Lower lobe of right lung (tissue), 2 donors: ENCODE measurements at regions not wholly inside any gene's neighbourhood (a gene's known extent, or its start where the extent isn't known, plus 50 kb on each side); places are given as distances from the start of the nearest gene placed in this dataset.
A peak's percentile ranks its signal among the peaks of the same experiment; 100 is the strongest.

Experiments
- ATAC-seq, 2 donors: fragments of 200-7000 bp; cut with Tn5 transposase; one replicate each; pipeline ENCODE4 v1.9.1; 2020 to 2022; ENCODE audit warnings: mild to moderate bottlenecking in 2 of 2, moderate library complexity in 2 of 2
- DNase-seq: peaks from one replicate; pipeline ENCODE4 v3.0.0-alpha.2; 2020
- H3K27ac ChIP-seq: fragments of 200-600 bp; one replicate; pipeline ENCODE4 v1.8.0; 2022
- H3K27me3 ChIP-seq: fragments of 200-600 bp; one replicate; pipeline ENCODE4 v1.8.0; 2022; ENCODE audit warnings: low read depth
- H3K36me3 ChIP-seq: fragments of 200-600 bp; one replicate; pipeline ENCODE4 v1.8.0; 2022; ENCODE audit warnings: mild to moderate bottlenecking
- H3K4me1 ChIP-seq: fragments of 200-600 bp; one replicate; pipeline ENCODE4 v1.8.0; 2022
- H3K4me3 ChIP-seq: fragments of 200-600 bp; one replicate; pipeline ENCODE4 v1.8.0; 2022; ENCODE audit warnings: mild to moderate bottlenecking
- H3K9me3 ChIP-seq: fragments of 200-600 bp; one replicate; pipeline ENCODE4 v1.8.0; 2022
- intact Hi-C: fragments of 100-400 bp; cut with DNase I; formaldehyde crosslinking; loops from one replicate; pipeline ENCODE4 v1.11.0; 2022
- TF ChIP-seq, protein P1 (sequence below): fragments of 200-600 bp; IDR thresholded peaks from one replicate; pipeline ENCODE4 v1.8.0; 2022; ENCODE audit warnings: antibody characterized with exemption, mild to moderate bottlenecking
- donor health status: DM: no; HTN: yes; CAD: no; lungs with severe emphysema.

DNA sequence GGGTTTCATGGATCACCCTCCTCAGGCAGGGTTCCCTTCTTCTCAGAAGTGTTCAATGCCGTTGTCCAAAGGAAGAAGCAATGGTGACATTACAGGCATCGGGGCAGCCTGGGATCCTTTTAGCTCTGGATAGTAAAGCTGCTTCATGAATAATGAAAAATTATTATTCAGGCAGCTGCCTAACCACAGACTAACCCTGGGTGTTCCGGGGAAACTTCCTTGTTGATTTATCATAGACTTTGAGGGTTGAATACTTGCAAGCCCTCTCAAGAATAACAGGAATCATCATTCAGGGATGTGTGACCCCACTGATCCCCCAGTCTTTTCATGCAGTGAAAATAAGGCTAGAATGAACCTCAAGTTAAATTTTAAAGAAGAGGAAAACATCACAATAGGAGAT lies 419.4 kb downstream of the MEIS1 start:
- Histone ChIP-seq H3K4me1 (peaks cover 22% of the 10 kb centered on the region), H3K27ac (no peak overlapping the region), H3K36me3 (no peaks in the 10 kb centered on the region), H3K4me3 (no peak overlapping the region), H3K27me3 (no peaks in the 10 kb centered on the region), H3K9me3 (no peaks in the 10 kb centered on the region)
- TF ChIP-seq, protein P1, sequence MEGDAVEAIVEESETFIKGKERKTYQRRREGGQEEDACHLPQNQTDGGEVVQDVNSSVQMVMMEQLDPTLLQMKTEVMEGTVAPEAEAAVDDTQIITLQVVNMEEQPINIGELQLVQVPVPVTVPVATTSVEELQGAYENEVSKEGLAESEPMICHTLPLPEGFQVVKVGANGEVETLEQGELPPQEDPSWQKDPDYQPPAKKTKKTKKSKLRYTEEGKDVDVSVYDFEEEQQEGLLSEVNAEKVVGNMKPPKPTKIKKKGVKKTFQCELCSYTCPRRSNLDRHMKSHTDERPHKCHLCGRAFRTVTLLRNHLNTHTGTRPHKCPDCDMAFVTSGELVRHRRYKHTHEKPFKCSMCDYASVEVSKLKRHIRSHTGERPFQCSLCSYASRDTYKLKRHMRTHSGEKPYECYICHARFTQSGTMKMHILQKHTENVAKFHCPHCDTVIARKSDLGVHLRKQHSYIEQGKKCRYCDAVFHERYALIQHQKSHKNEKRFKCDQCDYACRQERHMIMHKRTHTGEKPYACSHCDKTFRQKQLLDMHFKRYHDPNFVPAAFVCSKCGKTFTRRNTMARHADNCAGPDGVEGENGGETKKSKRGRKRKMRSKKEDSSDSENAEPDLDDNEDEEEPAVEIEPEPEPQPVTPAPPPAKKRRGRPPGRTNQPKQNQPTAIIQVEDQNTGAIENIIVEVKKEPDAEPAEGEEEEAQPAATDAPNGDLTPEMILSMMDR = no peak
- DNase-seq (no peak), ATAC-seq (no peak)
- intact Hi-C loops = no loop called here

DNA sequence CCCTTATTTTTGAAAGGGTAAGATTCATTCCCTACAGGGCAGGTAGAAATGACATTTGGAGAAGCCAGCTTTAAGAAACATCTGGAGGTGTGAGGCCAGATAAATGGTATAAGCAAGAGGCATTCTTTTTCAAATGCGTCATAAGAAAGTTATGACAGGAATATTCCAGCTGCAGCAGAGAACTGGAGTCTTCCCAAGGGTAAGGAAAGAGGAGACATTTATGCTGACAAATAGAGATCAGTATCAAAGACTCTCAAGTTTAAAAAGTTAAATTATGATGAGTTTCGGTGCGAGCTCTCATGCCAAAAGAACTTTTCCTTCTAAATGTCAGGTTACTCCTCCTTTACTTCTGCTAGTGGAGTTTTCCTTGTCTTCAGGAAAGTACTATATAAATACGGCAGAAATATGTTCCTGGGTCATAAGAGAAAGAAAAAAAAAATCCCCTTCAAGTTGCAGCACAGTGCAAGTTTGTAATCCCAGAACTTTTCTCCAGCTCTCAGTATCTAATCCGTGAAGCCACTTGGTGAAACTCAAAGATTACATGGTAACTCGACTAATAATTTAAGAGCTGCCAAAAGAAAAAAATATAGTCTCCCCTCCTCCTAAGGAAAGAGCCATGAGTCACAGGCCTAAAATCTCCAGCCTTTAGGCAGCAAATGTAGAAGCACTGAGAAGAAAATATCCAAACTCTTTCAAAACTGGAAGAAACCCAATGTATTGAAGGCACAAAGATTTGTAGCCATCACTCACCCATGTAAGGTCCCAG lies 428.1 kb downstream of the MEIS1 start:
- Histone ChIP-seq H3K27ac (peak overlapping the region; percentile 39), H3K36me3 (no peaks in the 10 kb centered on the region)
- intact Hi-C loops = no loop called here

DNA sequence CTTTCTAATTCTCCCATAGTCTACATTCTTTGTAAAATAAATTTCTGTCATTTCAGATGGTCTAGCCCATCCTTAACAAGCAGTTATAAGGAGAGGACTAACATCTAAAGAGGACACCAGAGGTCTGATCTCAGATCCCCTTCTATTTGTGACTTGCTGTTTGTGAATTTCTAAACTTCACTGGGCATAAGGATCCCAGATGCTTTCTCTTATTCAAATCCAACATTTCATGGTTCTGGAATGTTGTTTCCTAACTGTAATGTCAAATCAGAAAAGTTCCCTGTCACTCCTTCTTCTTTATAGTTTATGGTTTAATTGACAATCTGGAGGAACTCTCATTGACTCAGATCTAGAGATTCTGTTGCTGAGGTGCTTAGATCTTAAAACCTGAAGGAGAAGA lies 430.2 kb downstream of the MEIS1 start:
- no peak overlapping the region for H3K27ac ChIP-seq
- no peaks in the 10 kb centered on the region for H3K9me3 ChIP-seq
- TF ChIP-seq, protein P1 = no peak
- H3K4me3 ChIP-seq = no peak overlapping the region
- peaks cover 8% of the 10 kb centered on the region for H3K4me1 ChIP-seq
- intact Hi-C loops = no loop called here
- DNase-seq (no peak), ATAC-seq (no peak)
- no peaks in the 10 kb centered on the region for H3K27me3 ChIP-seq
- no peaks in the 10 kb centered on the region for H3K36me3 ChIP-seq

More for the DNA sequence above, 428.1 kb downstream of the MEIS1 start:
- Histone ChIP-seq H3K27me3 (no peaks in the 10 kb centered on the region), H3K4me3 (no peak overlapping the region), H3K4me1 (peaks cover 8% of the 10 kb centered on the region), H3K9me3 (no peaks in the 10 kb centered on the region)
- ATAC-seq = no peak
- TF ChIP-seq, protein P1 = no peak
- DNase-seq = no peak

DNA sequence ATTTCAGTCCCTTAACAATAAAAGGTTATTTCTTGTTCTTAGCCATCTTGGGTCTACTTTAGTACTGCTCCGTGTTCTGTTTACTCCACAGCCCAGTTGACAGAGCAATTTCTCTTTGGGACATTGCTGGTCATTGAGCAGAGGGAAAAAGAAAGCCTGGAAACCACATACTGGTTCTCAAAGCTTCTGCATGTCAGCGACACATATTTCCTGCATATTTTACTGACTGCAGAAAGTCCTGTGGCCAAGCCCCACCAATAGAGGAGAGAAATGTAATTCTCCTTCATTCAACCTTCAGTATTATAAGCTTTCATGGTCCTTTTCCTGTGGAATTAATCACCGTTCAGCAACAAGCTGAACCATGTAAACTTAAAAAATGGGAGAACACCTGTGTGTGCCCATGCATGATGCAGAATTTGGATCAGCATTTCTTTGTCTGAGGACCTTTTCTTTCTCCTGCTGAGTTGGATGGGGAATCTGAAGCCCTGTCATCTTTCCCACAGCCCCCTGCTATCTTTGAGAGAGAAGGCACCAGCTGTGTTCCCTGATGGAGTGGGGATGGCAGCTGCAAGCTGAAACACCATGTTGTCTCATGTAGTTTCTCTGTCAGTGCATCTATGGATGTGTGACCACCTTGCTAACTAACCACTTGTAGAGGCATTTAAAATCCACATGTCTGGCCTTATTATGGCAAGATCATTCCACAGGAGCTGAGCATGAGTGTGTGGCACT lies 431.6 kb downstream of the MEIS1 start:
- intact Hi-C loops = no loop called here
- Histone ChIP-seq H3K27me3 (no peaks in the 10 kb centered on the region), H3K36me3 (no peaks in the 10 kb centered on the region), H3K4me1 (peaks cover 8% of the 10 kb centered on the region), H3K27ac (no peak overlapping the region), H3K9me3 (no peaks in the 10 kb centered on the region), H3K4me3 (no peak overlapping the region)
- peak in 1 of 2 donors; percentile 17 for ATAC-seq
- DNase-seq = no peak
- TF ChIP-seq, protein P1 = no peak

DNA sequence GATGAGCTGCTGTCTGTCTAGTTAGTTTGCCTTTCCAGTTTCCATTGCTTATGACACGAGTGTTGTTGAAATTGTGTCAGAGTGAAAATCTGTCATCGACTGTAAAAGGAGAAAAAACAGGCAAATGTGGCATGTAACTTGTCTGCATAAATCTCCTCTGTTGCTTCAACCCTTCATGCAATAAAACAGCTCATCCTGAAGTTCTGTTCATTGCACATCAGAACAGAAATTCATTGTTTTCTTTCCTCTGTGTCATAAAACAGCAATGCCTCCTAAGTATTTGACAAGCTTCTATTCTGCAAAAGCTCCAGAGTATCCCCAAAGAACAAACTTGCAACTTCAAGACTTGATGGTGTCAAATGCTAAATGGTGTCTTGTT lies 432.1 kb downstream of the MEIS1 start:
- no peak for ATAC-seq
- no peak for DNase-seq
- intact Hi-C loops = no loop called here
- TF ChIP-seq, protein P1 = no peak
- Histone ChIP-seq H3K27ac (no peak overlapping the region), H3K9me3 (no peaks in the 10 kb centered on the region), H3K4me1 (peaks cover 8% of the 10 kb centered on the region), H3K36me3 (no peaks in the 10 kb centered on the region), H3K4me3 (no peak overlapping the region), H3K27me3 (no peaks in the 10 kb centered on the region)
